ENCODE measurements at regions not wholly inside any gene's neighbourhood (a gene's known extent, or its start where the extent isn't known, plus 50 kb on each side); places are given as distances from the start of the nearest gene placed in this dataset.
"Not testable (repeated sequence)": the region's sequence is repeated elsewhere in the genome, so short reads cannot be mapped to it uniquely, and the experiment has no call there.

DNA sequence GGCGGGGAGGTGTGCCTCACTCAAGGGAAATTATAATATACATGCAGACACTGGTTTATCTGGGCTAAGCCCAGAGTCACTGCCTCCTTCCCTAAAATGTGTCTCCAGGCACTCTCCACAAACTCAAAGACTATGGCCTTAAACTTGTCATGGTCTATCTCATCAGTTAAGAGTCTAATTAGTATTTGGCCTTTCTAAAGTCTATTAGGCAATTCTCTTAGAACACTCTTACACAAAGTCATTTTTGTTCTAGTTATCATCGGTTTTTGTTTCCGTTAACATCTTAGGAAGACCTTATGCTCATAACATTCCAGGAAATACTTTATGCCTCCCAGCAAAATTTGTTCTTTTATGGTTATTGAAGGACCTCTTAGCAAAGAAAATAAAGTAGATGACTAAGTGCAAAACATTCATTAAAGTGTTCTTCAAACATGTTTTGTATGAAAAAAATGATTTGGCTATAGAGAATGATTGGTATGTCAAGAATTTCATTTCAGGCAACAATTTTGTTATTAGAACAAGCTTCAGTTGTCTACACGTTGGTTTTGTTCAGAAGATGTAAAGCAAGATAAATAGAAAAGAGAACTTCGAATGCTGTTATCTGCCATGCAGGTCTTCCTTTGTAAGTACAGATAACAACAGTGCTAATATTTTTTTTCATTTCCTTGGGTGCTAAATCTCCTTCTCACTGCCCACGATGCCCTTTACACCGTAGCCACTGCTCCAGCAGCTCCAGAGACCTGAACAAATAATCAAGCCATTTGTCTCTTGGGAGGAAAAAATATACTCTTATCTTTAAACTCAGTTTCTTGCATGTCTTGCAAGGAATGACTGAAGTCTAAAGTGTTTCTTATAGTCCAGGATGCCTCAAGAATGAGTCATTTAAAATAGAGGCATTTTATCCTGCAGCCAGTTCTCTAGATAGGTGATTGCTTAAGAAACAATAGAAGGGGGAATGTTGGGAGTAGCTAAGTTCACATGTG is 170.4 kb downstream of the HTR1B start:
- H3K4me1 Mint-ChIP-seq = no peaks in the 10 kb centered on the region
- peaks cover 4% of the 10 kb centered on the region for H3K9me3 Mint-ChIP-seq
- intact Hi-C loops (cut with micrococcal nuclease) = no loop called here
- no peak for DNase-seq
- H3K4me3 Mint-ChIP-seq = no peak overlapping the region
- H3K27me3 Mint-ChIP-seq = no peaks in the 10 kb centered on the region
- no peak overlapping the region for H3K27ac Mint-ChIP-seq
- no peaks in the 10 kb centered on the region for H3K36me3 Mint-ChIP-seq (ENCODE audit: low read depth)

DNA sequence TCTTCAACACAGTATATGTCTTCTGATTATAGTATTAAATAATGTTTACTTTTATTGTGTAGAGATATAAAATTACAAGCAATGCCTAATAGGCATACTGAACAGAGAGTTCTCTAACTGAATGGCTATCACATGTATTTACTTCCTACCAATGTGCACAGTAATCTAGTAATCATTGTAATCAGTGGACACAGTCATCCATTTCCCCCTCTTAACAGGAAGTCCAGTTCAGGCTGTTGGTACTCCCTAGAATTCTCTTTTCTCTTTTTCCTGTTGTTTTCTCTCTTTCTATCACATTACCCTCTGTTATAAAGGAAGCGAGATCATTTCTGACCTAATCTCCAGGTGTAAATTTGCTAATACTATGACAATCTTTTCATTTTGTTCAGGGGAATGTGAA is 172.5 kb downstream of the HTR1B start:
- H3K4me3 Mint-ChIP-seq = no peak overlapping the region
- intact Hi-C loops (cut with micrococcal nuclease) = no loop called here
- no peaks in the 10 kb centered on the region for H3K36me3 Mint-ChIP-seq (ENCODE audit: low read depth)
- H3K27ac Mint-ChIP-seq = no peak overlapping the region
- no peaks in the 10 kb centered on the region for H3K27me3 Mint-ChIP-seq
- no peaks in the 10 kb centered on the region for H3K4me1 Mint-ChIP-seq
- H3K9me3 Mint-ChIP-seq = peaks cover 4% of the 10 kb centered on the region
- DNase-seq = no peak

DNA sequence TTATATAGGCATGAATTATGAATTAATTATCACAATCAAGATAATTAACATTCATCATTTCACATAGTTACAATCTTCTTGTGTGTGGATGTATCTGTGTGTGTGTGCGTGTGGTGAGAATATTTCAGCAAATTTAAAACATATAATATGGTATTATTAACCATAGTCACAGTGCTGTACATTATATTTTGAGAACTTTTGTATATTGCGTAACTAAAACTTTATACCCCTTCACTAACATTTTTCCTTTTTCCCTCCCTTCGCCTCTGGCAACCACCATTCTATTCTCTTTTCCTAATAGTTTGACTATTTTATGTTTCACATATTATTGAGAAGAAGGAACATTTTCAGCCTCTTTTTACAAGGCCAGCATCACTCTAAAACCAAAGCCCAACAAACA is 176.8 kb downstream of the HTR1B start:
- intact Hi-C loops (cut with micrococcal nuclease) = no loop called here
- Mint-ChIP-seq H3K4me3 (no peak overlapping the region), H3K27me3 (no peaks in the 10 kb centered on the region), H3K27ac (no peak overlapping the region), H3K4me1 (no peaks in the 10 kb centered on the region), H3K9me3 (peaks cover 4% of the 10 kb centered on the region), H3K36me3 (ENCODE audit: low read depth) (no peaks in the 10 kb centered on the region)
- no peak for DNase-seq

DNA sequence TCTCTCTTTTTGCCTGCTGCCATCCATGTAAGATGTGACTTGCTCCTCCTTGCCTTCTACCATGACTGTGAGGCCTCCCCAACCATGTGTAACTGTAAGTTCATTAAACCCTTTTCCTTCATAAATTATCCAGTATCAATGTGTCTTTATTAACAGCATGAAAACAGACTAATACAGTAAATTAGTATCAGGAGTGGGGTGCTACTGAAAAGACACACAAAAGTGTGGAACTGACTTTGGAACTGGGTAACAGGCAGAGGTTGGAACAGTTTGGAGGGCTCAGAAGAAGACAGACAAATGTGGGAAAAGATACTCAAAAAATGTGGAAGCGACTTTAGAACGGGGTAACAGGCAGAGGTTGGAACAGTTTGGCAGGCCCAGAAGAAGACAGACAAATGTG is 189.4 kb downstream of the HTR1B start:
- H3K9me3 Mint-ChIP-seq = peaks cover 7% of the 10 kb centered on the region
- no peaks in the 10 kb centered on the region for H3K27me3 Mint-ChIP-seq
- H3K4me3 Mint-ChIP-seq = no peak overlapping the region
- no peak for DNase-seq
- intact Hi-C loops (cut with micrococcal nuclease) = no loop called here
- no peaks in the 10 kb centered on the region for H3K4me1 Mint-ChIP-seq
- no peak overlapping the region for H3K27ac Mint-ChIP-seq
- no peaks in the 10 kb centered on the region for H3K36me3 Mint-ChIP-seq (ENCODE audit: low read depth)

DNA sequence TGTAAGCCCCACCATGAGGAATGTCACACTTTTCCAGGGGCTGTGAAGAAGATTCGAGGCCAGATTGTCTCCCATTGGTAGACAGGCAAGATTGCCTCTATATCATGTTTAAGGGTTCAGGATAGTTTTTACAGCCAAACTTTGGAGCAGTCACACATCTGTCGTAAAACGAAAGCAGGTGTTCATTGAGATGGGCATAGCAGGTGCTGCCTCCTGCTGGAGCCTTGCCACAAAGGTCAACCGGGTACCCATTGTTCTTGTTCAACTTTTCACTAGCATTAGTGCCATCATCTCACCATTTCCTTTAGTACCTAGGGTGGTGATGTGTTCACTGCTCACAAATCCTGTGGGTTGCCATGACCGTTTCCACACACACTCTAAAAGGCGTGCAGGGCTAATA is 198.3 kb downstream of the HTR1B start:
- H3K27me3 Mint-ChIP-seq = no peaks in the 10 kb centered on the region
- no peaks in the 10 kb centered on the region for H3K9me3 Mint-ChIP-seq
- intact Hi-C loops (cut with micrococcal nuclease) = no loop called here
- DNase-seq = no peak
- no peak overlapping the region for H3K27ac Mint-ChIP-seq
- no peaks in the 10 kb centered on the region for H3K4me1 Mint-ChIP-seq
- H3K4me3 Mint-ChIP-seq = no peak overlapping the region
- H3K36me3 Mint-ChIP-seq (ENCODE audit: low read depth) = no peaks in the 10 kb centered on the region

DNA sequence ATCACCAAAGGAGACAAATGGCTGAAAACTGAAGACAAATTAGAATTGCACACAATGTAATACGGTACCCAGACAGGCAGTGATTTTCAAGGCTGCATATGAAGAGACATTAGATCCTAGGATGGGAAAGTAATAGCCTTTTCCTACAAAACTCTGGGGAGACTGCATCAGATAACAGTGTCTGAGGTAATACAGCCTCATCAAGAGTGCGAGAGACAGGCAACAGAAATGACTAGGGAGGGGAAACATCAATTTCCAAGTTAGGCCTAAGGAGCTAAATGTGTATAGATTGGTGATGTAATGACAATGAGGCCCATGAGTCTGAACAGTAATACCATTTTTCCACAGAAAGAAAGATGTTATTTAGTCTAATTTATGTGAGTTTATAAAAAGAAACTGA is 200.3 kb downstream of the HTR1B start:
- Mint-ChIP-seq H3K4me3 (no peak overlapping the region), H3K36me3 (ENCODE audit: low read depth) (no peaks in the 10 kb centered on the region), H3K27ac (no peak overlapping the region), H3K27me3 (no peaks in the 10 kb centered on the region), H3K4me1 (no peaks in the 10 kb centered on the region), H3K9me3 (peaks cover 5% of the 10 kb centered on the region)
- intact Hi-C loops (cut with micrococcal nuclease) = no loop called here
- no peak for DNase-seq

DNA sequence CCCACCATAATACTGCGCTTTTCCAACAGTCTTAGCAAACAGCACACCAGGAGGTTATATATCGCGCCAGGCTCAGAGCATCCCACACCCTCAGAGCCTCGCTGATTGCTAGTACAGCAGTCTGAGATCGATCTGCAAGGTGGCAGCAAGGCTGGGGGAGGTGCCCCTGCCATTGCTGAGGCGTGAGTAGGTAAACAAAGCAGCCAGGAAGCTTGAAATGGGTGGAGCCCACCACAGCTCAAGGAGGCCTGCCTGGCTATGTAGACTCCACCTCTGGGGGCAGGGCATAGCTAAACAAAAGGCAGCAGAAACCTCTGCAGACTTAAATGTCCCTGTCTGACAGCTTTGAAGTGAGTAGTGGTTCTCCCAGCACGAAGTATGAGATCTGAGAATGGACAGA is 211.5 kb downstream of the HTR1B start:
- DNase-seq; H3K4me1 Mint-ChIP-seq; H3K36me3 Mint-ChIP-seq (ENCODE audit: low read depth); intact Hi-C loops (cut with micrococcal nuclease); H3K27me3 Mint-ChIP-seq; H3K27ac Mint-ChIP-seq; H3K9me3 Mint-ChIP-seq; H3K4me3 Mint-ChIP-seq: not testable (repeated sequence)

DNA sequence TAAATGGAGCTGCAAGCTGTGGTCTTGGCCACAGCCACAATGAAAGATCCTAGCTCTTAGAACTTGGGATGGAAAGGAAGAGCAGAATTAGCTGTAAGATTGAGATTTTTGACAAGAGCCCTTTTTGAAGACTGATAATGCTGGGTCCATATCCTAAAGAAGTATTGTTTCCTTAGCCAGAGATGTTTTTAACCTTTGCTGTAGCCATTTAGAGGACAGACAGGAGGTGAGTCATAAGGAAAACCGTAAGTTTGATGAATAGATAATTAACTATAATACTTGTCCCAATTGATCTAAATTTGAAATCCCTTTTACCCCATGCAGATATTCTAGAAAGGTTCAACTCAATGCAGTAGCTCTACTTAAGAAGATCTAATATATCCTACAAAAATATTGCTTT is 213.7 kb downstream of the HTR1B start:
- H3K4me1 Mint-ChIP-seq = no peaks in the 10 kb centered on the region
- no peaks in the 10 kb centered on the region for H3K27me3 Mint-ChIP-seq
- intact Hi-C loops (cut with micrococcal nuclease) = no loop called here
- DNase-seq = no peak
- H3K36me3 Mint-ChIP-seq (ENCODE audit: low read depth) = no peaks in the 10 kb centered on the region
- H3K27ac Mint-ChIP-seq = no peak overlapping the region
- H3K4me3 Mint-ChIP-seq = no peak overlapping the region
- H3K9me3 Mint-ChIP-seq = peaks cover 3% of the 10 kb centered on the region

DNA sequence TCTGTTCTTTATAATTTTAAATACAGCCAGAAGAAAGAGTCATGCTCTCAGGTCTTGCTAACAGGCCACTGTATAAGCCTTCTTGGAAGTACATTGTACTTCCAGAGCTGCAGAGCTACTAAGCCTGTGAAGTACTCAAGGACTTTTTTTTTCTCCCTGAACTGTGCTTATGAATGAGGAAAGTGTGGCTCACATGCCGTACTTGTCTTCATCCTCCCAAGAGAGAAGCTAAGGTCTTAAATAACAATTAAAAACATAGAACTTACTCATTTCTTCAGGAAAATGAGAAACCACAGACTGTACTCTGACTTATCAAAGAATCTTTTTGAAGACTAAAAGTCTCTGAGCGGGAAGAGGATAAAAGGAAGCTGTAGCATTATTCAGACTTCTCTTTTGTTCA is 218.3 kb downstream of the HTR1B start:
- H3K9me3 Mint-ChIP-seq = peaks cover 3% of the 10 kb centered on the region
- H3K4me1 Mint-ChIP-seq = no peaks in the 10 kb centered on the region
- H3K27me3 Mint-ChIP-seq = no peaks in the 10 kb centered on the region
- no peak for DNase-seq
- intact Hi-C loops (cut with micrococcal nuclease) = no loop called here
- H3K36me3 Mint-ChIP-seq (ENCODE audit: low read depth) = no peaks in the 10 kb centered on the region
- H3K27ac Mint-ChIP-seq = no peak overlapping the region
- no peak overlapping the region for H3K4me3 Mint-ChIP-seq

DNA sequence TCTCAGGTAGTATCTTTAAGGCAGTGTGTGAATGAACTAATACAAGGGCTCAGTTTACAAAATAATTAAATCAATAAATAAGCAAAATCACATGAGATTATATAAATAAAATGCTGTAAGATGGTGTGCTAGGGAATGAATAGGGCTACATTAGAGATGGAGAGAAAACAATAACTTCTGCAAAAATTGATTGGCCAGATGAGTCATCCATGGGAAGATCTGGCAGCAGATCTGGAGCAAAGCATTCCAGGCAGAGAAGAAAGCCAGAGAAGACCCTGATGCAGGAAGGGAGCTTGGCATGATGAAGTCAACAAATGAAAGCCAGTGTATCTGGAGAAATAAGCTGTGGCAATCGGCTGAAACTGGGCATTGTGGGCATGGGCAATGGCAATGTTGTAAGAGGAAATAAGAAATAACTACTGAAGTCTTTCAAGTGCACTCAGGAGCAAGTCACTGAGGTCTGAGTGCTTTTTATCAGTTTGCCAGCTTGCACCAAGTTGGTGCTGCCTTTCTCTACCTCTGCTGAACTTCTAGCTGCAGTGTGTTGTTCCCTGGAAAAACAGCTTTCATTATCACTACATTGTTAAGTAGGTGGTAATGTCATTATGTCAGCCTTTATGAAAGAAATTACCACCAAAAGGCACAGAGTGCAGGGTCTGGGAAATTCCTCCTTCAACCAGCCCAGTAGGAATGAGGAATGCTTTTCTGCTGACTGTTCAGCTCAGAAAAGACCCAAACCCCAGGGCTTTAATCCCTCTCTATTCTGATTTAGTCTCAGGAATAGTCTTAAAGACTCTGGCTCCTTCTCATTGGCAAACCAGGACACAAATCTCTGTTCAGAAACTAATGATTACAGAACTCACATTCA is 231.6 kb downstream of the HTR1B start:
- H3K36me3 Mint-ChIP-seq (ENCODE audit: low read depth) = no peaks in the 10 kb centered on the region

DNA sequence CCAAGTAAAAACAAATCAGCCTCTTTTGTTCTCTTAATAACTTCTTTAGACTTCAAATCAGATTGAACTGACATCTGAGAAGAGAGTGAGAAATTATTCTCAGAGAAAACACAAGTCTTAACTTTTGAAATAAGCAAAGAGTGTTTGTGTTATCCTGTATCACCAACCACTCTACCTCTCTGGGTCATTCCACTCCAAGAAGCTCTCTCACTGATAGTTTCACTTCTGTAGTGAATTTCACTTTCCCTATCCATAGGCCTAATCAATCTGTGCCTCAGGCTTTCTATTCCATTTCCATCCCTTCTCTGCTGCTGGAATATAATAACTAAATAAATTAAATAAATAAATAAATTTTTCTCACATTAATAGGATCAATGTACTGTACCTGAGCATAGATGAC is 235.0 kb downstream of the HTR1B start:
- Mint-ChIP-seq H3K9me3 (peaks cover 4% of the 10 kb centered on the region), H3K27me3 (no peaks in the 10 kb centered on the region), H3K27ac (no peak overlapping the region), H3K36me3 (ENCODE audit: low read depth) (no peaks in the 10 kb centered on the region), H3K4me3 (no peak overlapping the region), H3K4me1 (no peaks in the 10 kb centered on the region)
- intact Hi-C loops (cut with micrococcal nuclease) = no loop called here
- no peak for DNase-seq

More for the DNA sequence above, 231.6 kb downstream of the HTR1B start:
- intact Hi-C loops (cut with micrococcal nuclease) = no loop called here
- Mint-ChIP-seq H3K9me3 (no peaks in the 10 kb centered on the region), H3K27ac (no peak overlapping the region), H3K4me3 (no peak overlapping the region), H3K27me3 (no peaks in the 10 kb centered on the region), H3K4me1 (no peaks in the 10 kb centered on the region)
- DNase-seq = no peak

DNA sequence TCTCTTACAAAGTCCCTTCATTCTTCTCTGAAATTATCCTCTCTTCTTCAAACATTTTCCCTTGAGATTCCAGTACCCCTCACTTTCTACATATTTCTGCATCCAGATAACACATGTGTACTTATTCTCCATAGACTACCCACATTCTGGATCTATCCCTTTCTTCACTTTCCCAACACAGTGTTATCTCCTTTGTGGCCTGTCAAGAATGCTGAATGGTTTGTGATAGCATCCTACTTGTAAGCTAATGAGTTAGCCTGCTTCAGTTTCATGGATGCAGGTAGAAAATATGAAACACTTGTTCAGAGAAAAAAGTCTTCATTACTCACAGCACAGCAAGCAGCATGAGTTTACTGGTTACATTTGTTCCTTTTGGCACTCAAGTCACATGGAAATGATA is 245.4 kb downstream of the HTR1B start:
- H3K4me3 Mint-ChIP-seq = no peak overlapping the region
- intact Hi-C loops (cut with micrococcal nuclease) = no loop called here
- H3K9me3 Mint-ChIP-seq = peaks cover 4% of the 10 kb centered on the region
- DNase-seq = no peak
- no peaks in the 10 kb centered on the region for H3K27me3 Mint-ChIP-seq
- H3K27ac Mint-ChIP-seq = no peak overlapping the region
- H3K4me1 Mint-ChIP-seq = no peaks in the 10 kb centered on the region
- H3K36me3 Mint-ChIP-seq (ENCODE audit: low read depth) = no peaks in the 10 kb centered on the region

DNA sequence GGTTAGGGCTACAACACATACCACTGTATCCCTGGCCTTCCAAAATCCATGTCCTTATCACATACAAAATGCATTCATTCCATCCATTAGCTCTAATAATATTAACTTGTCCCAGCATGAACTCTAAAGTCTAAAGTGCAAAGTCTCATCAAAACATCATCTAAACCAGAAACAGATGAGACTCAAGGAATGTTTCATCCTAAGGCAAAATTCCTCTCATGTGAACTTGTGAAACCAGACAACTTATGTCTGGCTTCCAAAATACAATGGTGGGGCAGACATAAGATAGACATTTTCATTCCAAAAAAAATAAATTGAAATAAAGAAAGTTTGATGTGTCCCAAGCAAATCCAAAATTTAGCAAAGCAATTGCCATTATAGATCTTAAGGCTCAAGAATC is 257.4 kb downstream of the HTR1B start:
- intact Hi-C loops (cut with micrococcal nuclease) = no loop called here
- Mint-ChIP-seq H3K4me1 (no peaks in the 10 kb centered on the region), H3K36me3 (ENCODE audit: low read depth) (no peaks in the 10 kb centered on the region), H3K27me3 (no peaks in the 10 kb centered on the region), H3K27ac (no peak overlapping the region), H3K9me3 (peaks cover 3% of the 10 kb centered on the region), H3K4me3 (no peak overlapping the region)
- DNase-seq = no peak

DNA sequence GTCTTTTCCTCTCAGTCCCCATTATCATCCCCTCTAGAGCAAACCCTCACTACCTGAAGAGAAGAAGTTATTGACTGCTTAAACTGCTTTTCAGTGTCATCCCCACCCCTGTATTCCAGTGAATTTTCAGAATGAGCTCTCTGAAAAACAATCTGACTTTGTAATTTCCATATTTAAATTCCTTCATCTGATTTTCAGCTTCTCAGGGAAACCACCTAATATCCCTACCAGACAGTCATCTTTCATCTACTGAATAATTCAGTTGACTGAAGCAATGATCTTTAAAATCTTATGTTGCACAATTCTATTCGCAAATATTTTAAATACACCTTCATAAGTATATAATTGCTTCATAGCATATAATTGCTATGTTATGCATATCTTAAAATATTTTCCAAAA is 258.7 kb downstream of the HTR1B start:
- Mint-ChIP-seq H3K9me3 (peaks cover 5% of the 10 kb centered on the region), H3K27me3 (no peaks in the 10 kb centered on the region), H3K4me3 (no peak overlapping the region), H3K36me3 (ENCODE audit: low read depth) (no peaks in the 10 kb centered on the region), H3K4me1 (no peaks in the 10 kb centered on the region), H3K27ac (no peak overlapping the region)
- DNase-seq = no peak
- intact Hi-C loops (cut with micrococcal nuclease) = no loop called here

All from activated CD4-positive, alpha-beta T cell treated with anti-CD3 and anti-CD28 coated beads, Interleukin-2, amount 10 ng/mL, durations not matched to agents 24 days and 14 days (primary cell).